ENCODE measurements at regions not wholly inside any gene's neighbourhood (a gene's known extent, or its start where the extent isn't known, plus 50 kb on each side); places are given as distances from the start of the nearest gene placed in this dataset.

DNA sequence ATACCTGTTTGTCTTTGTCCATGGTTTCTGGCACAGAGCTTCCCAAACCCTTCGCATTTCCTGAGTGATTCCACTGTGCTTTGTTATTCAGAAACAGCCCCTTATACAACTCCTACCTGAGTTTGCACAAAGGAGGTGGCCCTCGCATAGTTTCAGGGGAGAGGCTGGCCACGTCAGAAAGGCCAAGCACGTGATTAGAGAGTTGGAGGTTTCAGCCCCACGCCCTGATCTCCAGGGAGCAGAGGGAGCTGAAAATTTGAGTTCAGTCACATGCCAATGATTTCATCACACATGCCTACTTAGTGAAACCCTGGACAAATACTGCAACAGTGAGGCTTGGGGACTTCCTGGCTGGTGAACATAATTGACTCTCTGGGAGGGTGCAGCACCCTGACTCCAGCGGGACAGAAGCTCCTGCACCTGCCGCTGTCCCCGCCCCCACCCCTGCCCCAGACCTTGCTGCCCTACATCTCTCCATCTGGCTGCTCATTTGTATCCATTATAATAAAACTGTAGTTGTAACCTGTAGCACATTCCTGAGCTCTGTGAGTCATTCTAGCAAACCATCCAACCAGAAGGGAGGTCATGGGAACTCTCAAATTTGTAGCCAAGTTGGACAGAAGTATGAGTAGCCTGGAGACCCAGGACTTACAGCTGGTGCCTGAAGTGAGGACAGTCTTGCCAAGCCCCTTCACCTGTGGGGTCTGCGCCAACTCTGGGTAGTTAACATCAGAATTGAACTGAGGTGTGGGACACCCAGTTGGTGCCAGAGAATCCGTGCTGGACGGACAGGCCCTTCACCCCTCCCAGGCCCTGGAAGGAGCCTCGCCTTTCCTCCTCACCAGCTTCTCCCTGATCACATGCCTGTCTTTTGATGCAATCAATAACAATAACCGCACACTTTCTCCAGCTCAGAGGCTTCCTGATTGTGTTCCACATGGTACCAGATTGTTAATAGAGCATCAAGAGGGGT is 224.3 kb downstream of the ANAPC1 start:
- Mint-ChIP-seq H3K27me3 (peaks cover 3% of the 10 kb centered on the region), H3K9me3 (no peaks in the 10 kb centered on the region), H3K4me3 (no peak overlapping the region), H3K4me1 (peaks cover 2% of the 10 kb centered on the region), H3K27ac (no peak overlapping the region), H3K36me3 (no peaks in the 10 kb centered on the region)
- DNase-seq (ENCODE audit: low spot score in 2 of 2), result no peak
- ATAC-seq (ENCODE audit: low read depth), result peak; percentile 27

DNA sequence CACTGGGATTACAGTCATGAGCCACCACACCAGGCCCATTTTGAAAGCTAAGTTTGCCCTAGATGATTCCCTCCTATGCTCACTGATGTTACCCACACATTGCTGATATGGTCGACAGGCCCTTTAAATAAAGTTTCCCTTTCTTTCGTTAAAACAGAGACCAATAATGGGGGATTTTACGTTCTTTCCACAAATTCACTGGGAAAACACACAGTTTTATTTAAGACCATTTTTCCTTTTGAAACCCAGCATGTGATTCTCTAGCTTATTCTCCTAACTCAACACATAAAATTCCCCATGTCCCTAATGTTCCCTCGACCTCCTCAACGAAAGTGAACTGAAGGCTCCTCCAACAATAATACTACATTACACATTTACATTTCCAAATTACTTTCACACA is 223.2 kb downstream of the ANAPC1 start:
- H3K4me3 Mint-ChIP-seq, result no peak overlapping the region
- H3K9me3 Mint-ChIP-seq, result no peaks in the 10 kb centered on the region
- DNase-seq (ENCODE audit: low spot score in 2 of 2), result no peak
- H3K27ac Mint-ChIP-seq, result no peak overlapping the region
- H3K4me1 Mint-ChIP-seq, result peaks cover 2% of the 10 kb centered on the region
- no peak for ATAC-seq (ENCODE audit: low read depth)
- peaks cover 3% of the 10 kb centered on the region for H3K27me3 Mint-ChIP-seq
- H3K36me3 Mint-ChIP-seq, result no peaks in the 10 kb centered on the region

DNA sequence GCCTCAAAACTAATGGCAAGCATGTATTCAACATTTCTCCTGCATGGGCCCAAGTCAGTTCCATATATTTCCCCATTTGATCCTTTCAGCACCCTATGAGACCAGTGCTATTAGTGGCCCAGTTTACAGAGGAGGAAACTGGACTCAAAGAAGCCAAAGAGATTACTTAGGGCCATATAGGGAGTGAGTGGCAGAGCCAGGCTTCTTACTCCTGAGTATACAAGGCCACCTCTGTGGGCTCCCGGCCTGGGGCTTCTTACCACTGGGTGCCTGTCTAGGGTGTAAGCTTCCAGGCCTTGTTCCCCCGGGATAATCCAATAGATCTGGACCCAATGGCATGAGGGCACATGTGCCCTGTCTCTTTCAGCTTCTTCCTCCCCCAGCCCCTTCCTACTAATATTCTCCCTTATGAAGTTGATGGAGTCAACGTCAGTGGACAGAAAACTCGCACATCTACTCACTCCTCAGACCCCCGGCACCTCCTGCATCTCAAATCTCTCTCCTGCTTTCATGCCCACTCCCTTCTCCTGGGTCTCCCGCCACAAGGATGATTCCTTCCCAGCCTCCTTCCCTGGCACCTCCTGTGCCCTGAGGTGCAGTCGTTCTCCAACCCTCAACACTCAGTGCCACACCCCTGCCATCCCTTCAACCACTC is 222.6 kb downstream of the ANAPC1 start:
- no peak for ATAC-seq (ENCODE audit: low read depth)
- H3K27me3 Mint-ChIP-seq, result peaks cover 3% of the 10 kb centered on the region

DNA sequence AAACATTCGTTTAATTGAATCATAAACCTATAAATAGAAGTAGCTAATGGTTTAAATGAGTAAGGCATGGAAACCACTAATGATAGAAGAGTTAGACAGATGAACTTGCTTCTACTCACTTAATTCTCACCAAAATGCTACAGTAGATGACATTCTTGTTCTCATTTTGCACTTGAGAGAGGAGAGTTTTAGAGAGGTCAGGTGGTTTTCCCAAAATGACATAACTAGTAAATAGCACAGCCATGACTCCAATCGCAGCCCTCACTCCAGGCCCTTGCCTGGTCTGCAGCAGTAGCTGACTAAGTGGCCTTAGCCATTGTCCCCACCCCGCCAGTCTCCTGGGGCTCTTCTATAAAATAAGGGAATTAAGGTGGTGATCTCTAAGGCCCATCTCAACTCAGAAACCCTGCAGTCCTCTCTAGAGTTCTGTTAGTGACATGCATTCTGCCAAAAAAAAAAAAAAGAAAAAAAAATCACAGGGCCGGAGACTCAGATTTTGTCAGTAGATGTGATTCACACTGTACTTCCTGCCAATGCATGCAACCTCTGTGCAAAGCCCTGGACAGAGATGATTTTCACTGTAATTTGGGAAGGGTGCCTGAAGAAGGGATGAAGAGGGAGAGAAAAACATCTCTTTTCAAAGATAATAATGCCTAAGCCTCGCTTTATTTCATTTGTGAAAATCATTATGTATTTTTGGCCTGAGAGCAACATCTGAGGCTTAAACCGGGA is 221.8 kb downstream of the ANAPC1 start:
- H3K9me3 Mint-ChIP-seq, result no peaks in the 10 kb centered on the region
- no peak for DNase-seq (ENCODE audit: low spot score in 2 of 2)
- peaks cover 2% of the 10 kb centered on the region for H3K4me1 Mint-ChIP-seq
- peaks cover 2% of the 10 kb centered on the region for H3K27me3 Mint-ChIP-seq
- H3K4me3 Mint-ChIP-seq, result no peak overlapping the region
- H3K36me3 Mint-ChIP-seq, result no peaks in the 10 kb centered on the region
- H3K27ac Mint-ChIP-seq, result no peak overlapping the region
- no peak for ATAC-seq (ENCODE audit: low read depth)

More for the DNA sequence above, 222.6 kb downstream of the ANAPC1 start:
- no peak for DNase-seq (ENCODE audit: low spot score in 2 of 2)
- H3K27ac Mint-ChIP-seq, result no peak overlapping the region
- H3K4me3 Mint-ChIP-seq, result no peak overlapping the region
- no peaks in the 10 kb centered on the region for H3K9me3 Mint-ChIP-seq
- no peaks in the 10 kb centered on the region for H3K36me3 Mint-ChIP-seq
- peaks cover 2% of the 10 kb centered on the region for H3K4me1 Mint-ChIP-seq

DNA sequence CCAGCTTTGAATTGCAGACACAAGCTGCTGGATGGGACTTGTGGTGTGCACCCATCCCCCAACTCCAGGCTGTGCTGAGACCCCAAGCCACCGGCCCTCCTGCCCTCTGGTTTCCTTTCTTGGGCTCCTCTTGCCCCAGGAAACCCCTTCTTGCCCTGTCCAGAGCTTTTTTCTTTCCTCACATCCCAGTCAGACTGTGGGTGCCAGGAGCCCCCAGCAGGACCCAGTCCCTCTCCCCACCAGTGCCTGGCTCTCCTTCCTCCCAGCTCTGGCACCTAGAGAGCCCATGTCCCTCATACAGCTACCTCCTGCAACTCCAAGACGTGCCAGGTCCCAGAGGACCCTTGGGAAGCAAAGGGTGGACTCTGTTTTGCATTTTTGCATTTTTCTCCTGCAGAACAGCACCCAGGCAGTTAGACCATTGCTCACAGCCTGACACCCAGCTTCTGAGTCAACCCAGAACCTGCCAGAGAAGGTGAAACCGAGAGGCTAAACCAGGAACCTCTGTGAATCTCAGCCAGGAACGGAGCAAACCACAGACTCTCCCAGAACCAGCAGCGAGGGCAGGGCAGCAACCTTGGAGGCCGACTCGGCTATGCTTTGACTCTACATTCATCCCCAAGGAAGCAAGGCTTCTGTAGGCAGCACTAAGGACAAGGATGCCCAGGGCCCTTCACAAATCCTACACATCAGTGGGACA is 221.1 kb downstream of the ANAPC1 start:
- Mint-ChIP-seq H3K27ac (no peak overlapping the region), H3K27me3 (peaks cover 1% of the 10 kb centered on the region), H3K4me1 (peaks cover 2% of the 10 kb centered on the region), H3K9me3 (no peaks in the 10 kb centered on the region), H3K4me3 (no peak overlapping the region), H3K36me3 (no peaks in the 10 kb centered on the region)
- no peak for ATAC-seq (ENCODE audit: low read depth)
- no peak for DNase-seq (ENCODE audit: low spot score in 2 of 2)

DNA sequence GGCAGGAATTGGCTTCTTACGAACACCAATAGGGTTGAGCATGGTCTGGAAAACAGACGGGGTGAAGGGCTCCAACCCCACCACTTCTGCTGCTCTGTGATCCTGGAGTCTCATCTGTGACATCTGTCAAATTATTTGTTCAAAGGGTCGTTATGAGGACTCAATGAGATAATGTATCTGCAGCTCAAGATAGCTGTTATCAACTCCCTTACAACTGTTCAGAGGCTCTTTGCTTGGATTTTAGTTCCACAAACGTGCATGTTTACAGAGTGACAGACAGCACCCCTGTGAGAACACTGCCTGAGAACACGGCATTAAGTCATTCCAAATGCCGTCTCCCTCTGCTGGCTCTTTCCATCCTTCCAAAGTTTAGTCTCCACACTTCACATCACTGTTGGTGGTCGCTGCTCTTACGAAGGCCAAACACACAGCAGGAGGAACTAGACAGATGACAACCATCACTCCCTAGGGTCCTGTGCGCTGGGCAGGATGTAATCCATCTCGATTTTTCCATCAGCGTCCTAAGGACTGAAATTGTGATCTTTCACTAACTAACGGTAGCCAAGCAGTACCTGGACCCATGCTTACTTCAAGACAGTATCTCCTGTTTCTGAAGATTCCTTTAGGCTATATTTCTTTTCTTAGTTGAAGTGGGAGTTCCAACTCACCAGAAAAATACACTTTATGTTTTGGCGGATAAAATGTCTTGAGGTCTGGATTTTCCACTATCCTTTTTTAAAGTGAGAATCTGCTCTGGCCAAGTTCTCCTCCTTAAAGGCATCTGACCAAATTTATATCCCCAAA is 220.3 kb downstream of the ANAPC1 start:
- Mint-ChIP-seq H3K27ac (no peak overlapping the region), H3K4me1 (peaks cover 2% of the 10 kb centered on the region), H3K36me3 (no peaks in the 10 kb centered on the region)

DNA sequence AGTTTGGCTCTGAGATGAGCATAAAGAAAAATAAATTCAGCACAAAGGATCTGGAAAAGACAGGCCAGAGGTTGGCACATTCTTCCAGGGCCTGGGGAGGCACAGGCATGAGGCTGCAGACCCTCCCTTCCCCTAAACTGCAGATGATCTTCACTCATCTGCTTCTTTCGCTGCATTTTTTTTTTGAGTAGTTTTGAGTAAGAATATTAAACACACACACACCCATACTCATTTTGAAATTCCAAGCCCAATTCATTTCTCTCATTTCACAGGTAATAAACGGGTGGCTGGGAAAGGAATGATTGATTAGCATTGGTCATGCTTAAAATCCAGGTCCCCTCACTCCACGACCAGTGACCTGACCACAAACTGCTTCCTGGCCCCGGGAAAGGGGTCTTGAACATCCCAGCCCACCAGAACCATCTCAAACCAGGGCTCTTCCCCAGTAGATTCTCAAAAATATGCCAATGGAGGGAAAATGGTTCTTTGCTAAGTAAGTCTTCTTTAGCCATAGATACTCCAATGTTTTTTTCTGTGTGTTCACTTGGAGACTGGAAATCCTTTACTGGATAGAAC is 219.6 kb downstream of the ANAPC1 start:
- Mint-ChIP-seq H3K4me3 (no peak overlapping the region), H3K27ac (no peak overlapping the region), H3K36me3 (no peaks in the 10 kb centered on the region), H3K27me3 (peaks cover 1% of the 10 kb centered on the region), H3K4me1 (peaks cover 2% of the 10 kb centered on the region), H3K9me3 (no peaks in the 10 kb centered on the region)
- DNase-seq (ENCODE audit: low spot score in 2 of 2) (no peak), ATAC-seq (ENCODE audit: low read depth) (no peak)

More for the DNA sequence above, 220.3 kb downstream of the ANAPC1 start:
- Mint-ChIP-seq H3K4me3 (no peak overlapping the region), H3K9me3 (no peaks in the 10 kb centered on the region), H3K27me3 (peaks cover 1% of the 10 kb centered on the region)
- ATAC-seq (ENCODE audit: low read depth) (no peak), DNase-seq (ENCODE audit: low spot score in 2 of 2) (no peak)

DNA sequence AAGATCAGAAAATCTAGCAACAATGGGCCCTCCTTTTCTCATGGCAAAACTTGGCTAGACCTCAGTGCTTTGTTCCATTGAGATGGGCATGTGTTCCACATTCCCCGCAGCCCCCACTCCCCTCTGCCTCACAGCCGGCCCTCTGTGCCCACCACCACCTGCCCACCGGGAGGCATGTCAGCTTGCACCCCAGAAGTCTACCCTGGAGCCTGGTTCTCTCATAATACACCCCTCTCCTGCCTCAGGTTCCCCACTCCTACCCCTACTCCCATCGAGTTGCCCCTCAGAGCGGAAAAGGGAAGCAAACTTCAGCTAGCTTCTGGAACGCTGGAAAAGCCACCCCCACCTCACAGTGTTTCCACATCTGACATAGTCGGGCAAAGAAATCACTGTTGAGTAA is 219.0 kb downstream of the ANAPC1 start:
- Mint-ChIP-seq H3K4me3 (no peak overlapping the region), H3K9me3 (no peaks in the 10 kb centered on the region), H3K36me3 (no peaks in the 10 kb centered on the region), H3K27me3 (peaks cover 1% of the 10 kb centered on the region), H3K4me1 (no peaks in the 10 kb centered on the region), H3K27ac (no peak overlapping the region)
- ATAC-seq (ENCODE audit: low read depth) (no peak), DNase-seq (ENCODE audit: low spot score in 2 of 2) (no peak)

DNA sequence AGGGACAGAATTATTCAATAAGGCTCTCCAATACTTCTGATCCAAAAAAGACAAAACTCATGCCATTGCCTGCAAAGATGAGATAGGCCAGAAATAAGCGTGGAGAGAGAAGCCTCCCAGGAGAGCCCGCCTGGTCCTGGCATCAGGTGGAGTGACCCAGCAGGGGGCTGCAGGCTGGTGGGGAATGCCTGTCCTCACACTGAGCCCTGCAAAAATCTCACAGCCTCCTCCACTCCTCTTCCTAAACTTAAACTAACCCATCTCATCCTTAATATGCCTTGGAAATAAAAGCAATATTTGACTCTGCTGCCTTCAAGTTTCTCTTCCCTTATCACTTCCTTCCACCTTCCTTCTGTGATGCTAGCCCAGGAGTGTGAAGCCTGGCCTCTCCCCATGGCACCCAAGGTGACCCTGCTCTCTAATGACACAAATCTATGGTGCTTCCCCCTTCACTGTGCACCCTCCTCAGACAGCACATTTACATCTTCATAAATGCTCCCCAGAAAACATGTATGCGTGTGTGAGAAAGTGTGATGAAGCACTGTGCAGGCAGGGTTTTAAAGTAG is 218.4 kb downstream of the ANAPC1 start:
- Mint-ChIP-seq H3K27me3 (peaks cover 1% of the 10 kb centered on the region), H3K4me1 (no peaks in the 10 kb centered on the region), H3K27ac (no peak overlapping the region), H3K36me3 (no peaks in the 10 kb centered on the region), H3K4me3 (no peak overlapping the region), H3K9me3 (no peaks in the 10 kb centered on the region)
- ATAC-seq (ENCODE audit: low read depth), result no peak
- no peak for DNase-seq (ENCODE audit: low spot score in 2 of 2)

DNA sequence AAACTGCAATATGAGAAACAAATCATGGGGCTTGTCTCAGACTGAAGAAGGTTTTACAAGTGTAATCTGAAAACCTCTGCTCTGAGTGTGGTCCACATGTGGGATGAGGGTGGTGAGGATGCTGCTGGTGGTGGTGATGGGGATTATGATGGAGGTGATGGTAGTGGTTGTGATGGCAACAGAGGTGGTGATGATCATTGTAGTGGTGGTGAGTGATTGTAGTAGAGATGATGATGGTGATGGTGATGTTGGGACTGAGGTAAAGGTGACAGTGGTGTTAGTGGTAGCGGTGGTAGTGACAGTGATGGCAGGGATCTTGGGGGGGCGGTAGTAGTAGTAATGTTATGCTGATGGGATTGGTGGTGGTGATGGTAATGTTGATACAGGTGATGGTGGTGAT is 217.8 kb downstream of the ANAPC1 start:
- DNase-seq (ENCODE audit: low spot score in 2 of 2) (no peak), ATAC-seq (ENCODE audit: low read depth) (no peak)
- Mint-ChIP-seq H3K4me1 (no peaks in the 10 kb centered on the region), H3K9me3 (no peaks in the 10 kb centered on the region), H3K4me3 (no peak overlapping the region), H3K36me3 (no peaks in the 10 kb centered on the region), H3K27me3 (peaks cover 1% of the 10 kb centered on the region), H3K27ac (no peak overlapping the region)

DNA sequence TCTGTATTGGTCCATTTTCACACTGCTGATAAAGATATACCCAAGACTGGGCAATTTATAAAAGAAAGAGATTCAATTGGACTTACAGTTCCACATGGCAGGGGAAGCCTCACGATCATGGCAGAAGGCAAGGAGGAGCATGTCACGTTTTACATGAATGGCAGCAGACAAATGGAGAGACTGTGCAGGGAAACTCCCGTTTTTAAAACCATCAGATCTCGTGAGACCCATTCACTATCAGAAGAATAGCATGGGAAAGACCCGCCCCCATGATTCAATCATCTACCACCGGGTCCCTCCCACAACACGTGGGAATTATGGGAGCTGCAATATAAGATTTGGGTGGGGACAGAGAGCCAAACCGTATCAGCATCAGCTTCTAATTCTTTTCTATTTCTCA is 217.0 kb downstream of the ANAPC1 start:
- Mint-ChIP-seq H3K27ac (no peak overlapping the region), H3K4me1 (no peaks in the 10 kb centered on the region), H3K27me3 (peaks cover 2% of the 10 kb centered on the region), H3K9me3 (no peaks in the 10 kb centered on the region), H3K36me3 (no peaks in the 10 kb centered on the region), H3K4me3 (no peak overlapping the region)
- ATAC-seq (ENCODE audit: low read depth) (no peak), DNase-seq (ENCODE audit: low spot score in 2 of 2) (no peak)

DNA sequence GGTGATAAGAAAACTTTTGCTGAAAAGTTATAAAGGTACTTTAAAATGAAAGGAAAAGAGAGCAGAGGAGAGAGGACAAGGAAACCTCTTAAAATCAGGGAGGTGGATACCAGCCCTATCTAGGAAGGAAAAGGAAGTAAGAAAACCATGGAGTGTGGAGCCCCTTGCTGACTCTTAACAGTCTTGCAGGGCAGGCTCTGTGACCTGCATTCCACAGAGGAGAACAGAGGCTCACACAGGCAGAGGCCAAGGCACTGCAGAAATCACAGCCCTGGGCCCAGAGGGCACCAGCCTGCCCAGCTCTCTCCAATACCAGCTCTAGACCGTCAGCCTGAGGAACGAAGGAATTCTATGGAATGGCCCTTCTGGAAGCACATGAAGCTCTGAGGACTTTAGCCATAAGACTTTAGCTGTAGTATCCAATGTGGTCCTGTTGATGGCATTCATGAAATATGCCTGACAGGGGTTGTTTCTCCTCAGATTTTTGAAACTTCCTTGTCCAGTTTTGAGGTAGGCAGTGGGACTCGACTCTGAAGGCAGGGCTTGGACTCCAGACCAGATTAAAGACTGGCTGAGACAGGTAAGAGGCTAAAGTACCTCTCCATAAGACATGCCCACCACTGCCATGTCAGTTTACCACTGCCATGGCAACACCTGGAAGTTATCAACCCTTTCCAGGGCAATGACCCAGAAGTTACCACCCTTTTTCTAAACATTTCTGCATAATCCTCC is 216.3 kb downstream of the ANAPC1 start:
- no peak for DNase-seq (ENCODE audit: low spot score in 2 of 2)
- Mint-ChIP-seq H3K36me3 (no peaks in the 10 kb centered on the region), H3K4me1 (no peaks in the 10 kb centered on the region), H3K9me3 (no peaks in the 10 kb centered on the region), H3K27me3 (peaks cover 2% of the 10 kb centered on the region), H3K4me3 (no peak overlapping the region), H3K27ac (no peak overlapping the region)
- ATAC-seq (ENCODE audit: low read depth), result no peak
